ENCODE measurements at regions not wholly inside any gene's neighbourhood (a gene's known extent, or its start where the extent isn't known, plus 50 kb on each side); places are given as distances from the start of the nearest gene placed in this dataset.

GRCh38 chr2:12201369-12201768, 454.9 kb downstream of the LPIN1 start:
- H3K27ac ChIP-seq: no peak overlapping the region
- no peaks in the 10 kb centered on the region for H3K27me3 ChIP-seq
- no peaks in the 10 kb centered on the region for H3K9me3 ChIP-seq (replicated peaks in 1 of 3)
- H3K4me1 ChIP-seq (replicated peaks in 1 of 2): peaks cover 0 to 6% of the 10 kb centered on the region in 2 donors
- peak in 2 of 7 donors; percentile 15 for DNase-seq
- TF ChIP-seq POLR2A (IDR thresholded peaks at IDR 0.05): no peak
- TF ChIP-seq CTCF (IDR thresholded peaks at IDR 0.05): no peak
- H3K36me3 ChIP-seq (replicated peaks in 1 of 2): no peaks in the 10 kb centered on the region
- H3K4me3 ChIP-seq: no peak overlapping the region
- intact Hi-C loops (cut with DNase I): no loop called here
- 56 to 72% (median 62%) methylated on average over 6 of the region's 6 CpGs for WGBS, 4 donors

GRCh38 chr2:12202313-12203075, 456.1 kb downstream of the LPIN1 start:
- WGBS, 4 donors: 77 to 85% (median 80%) methylated on average over 12 of the region's 12 CpGs
- H3K36me3 ChIP-seq (replicated peaks in 1 of 2): no peaks in the 10 kb centered on the region
- peaks cover 0 to 6% of the 10 kb centered on the region in 2 donors for H3K4me1 ChIP-seq (replicated peaks in 1 of 2)
- no peaks in the 10 kb centered on the region for H3K9me3 ChIP-seq (replicated peaks in 1 of 3)
- no peaks in the 10 kb centered on the region for H3K27me3 ChIP-seq
- no peak overlapping the region for H3K27ac ChIP-seq
- H3K4me3 ChIP-seq: no peak overlapping the region
- intact Hi-C loops (cut with DNase I): no loop called here
- no peak for TF ChIP-seq CTCF (IDR thresholded peaks at IDR 0.05)
- no peak for TF ChIP-seq POLR2A (IDR thresholded peaks at IDR 0.05)
- no peak for DNase-seq

- 79 to 88% (median 83%) methylated on average over 2 of the region's 2 CpGs for whole genome bisulfite sequencing, 4 donors
- no peak for TF ChIP-seq CTCF (IDR thresholded peaks at IDR 0.05)
- TF ChIP-seq POLR2A (IDR thresholded peaks at IDR 0.05): no peak
Measured at GRCh38 chr2:12203528-12203927, 457.1 kb downstream of the LPIN1 start.

GRCh38 chr2:12205086-12205485, 458.7 kb downstream of the LPIN1 start:
- Histone ChIP-seq H3K4me3 (no peak overlapping the region), H3K27ac (no peak overlapping the region), H3K36me3 (replicated peaks in 1 of 2) (no peaks in the 10 kb centered on the region), H3K9me3 (replicated peaks in 1 of 3) (no peaks in the 10 kb centered on the region), H3K27me3 (no peaks in the 10 kb centered on the region), H3K4me1 (replicated peaks in 1 of 2) (peaks cover 0 to 2% of the 10 kb centered on the region in 2 donors)
- WGBS, 4 donors: 77 to 81% (median 79%) methylated on average over 3 of the region's 3 CpGs
- intact Hi-C loops (cut with DNase I): no loop called here
- DNase-seq: no peak
- TF ChIP-seq POLR2A (IDR thresholded peaks at IDR 0.05) (no peak), CTCF (IDR thresholded peaks at IDR 0.05) (no peak)

More at GRCh38 chr2:12203528-12203927, 457.1 kb downstream of the LPIN1 start:
- Histone ChIP-seq H3K27me3 (no peaks in the 10 kb centered on the region), H3K4me3 (no peak overlapping the region), H3K4me1 (replicated peaks in 1 of 2) (peaks cover 0 to 6% of the 10 kb centered on the region in 2 donors), H3K9me3 (replicated peaks in 1 of 3) (no peaks in the 10 kb centered on the region), H3K27ac (no peak overlapping the region), H3K36me3 (replicated peaks in 1 of 2) (no peaks in the 10 kb centered on the region)
- intact Hi-C loops (cut with DNase I): no loop called here
- DNase-seq: no peak
